Stimulated activated CD8-positive, alpha-beta memory T cell treated with anti-CD3 and anti-CD28 coated beads, Interleukin-15, amount 100 ng/mL, for 48 hours (primary cell): ENCODE measurements at regions not wholly inside any gene's neighbourhood (a gene's known extent, or its start where the extent isn't known, plus 50 kb on each side); places are given as distances from the start of the nearest gene placed in this dataset.
"Not testable (repeated sequence)": the region's sequence is repeated elsewhere in the genome, so short reads cannot be mapped to it uniquely, and the experiment has no call there.

Source experiments
- DNase-seq, 2 donors: peaks; one replicate each; pipeline ENCODE4 v3.0.0-alpha.2; 2020; ENCODE audit warnings: low read depth in 2 of 2

GRCh38 chr12:46983959-46984841 lies 95.2 kb upstream of the PCED1B start:
- DNase-seq = peak in 1 of 2 donors; percentile 2

- DNase-seq = no peak
These were observed 93.6 kb upstream of the PCED1B start for GRCh38 chr12:46985816-46986215.

GRCh38 chr12:46988122-46988521 lies 91.3 kb upstream of the PCED1B start:
- not testable (repeated sequence) for DNase-seq

- no peak for DNase-seq
These were observed 89.2 kb upstream of the PCED1B start for GRCh38 chr12:46990211-46990610.

- DNase-seq = not testable (repeated sequence)
These were observed 87.4 kb upstream of the PCED1B start for GRCh38 chr12:46992051-46992450.

- no peak for DNase-seq
These were observed 80.5 kb upstream of the PCED1B start for GRCh38 chr12:46998811-46999368.

GRCh38 chr12:47004634-47005033 lies 74.8 kb upstream of the PCED1B start:
- DNase-seq = no peak

- no peak for DNase-seq
These were observed 72.4 kb upstream of the PCED1B start for GRCh38 chr12:47007048-47007447.

GRCh38 chr12:47012552-47012951 lies 66.9 kb upstream of the PCED1B start:
- DNase-seq = no peak

- no peak for DNase-seq
These were observed 64.9 kb upstream of the PCED1B start for GRCh38 chr12:47014474-47014873.

GRCh38 chr12:47015381-47015780 lies 64.0 kb upstream of the PCED1B start:
- DNase-seq = no peak

- no peak for DNase-seq
These were observed 62.2 kb upstream of the PCED1B start for GRCh38 chr12:47017041-47017713.

- no peak for DNase-seq
These were observed 61.4 kb upstream of the PCED1B start for GRCh38 chr12:47017901-47018475.

- no peak for DNase-seq
These were observed 59.1 kb upstream of the PCED1B start for GRCh38 chr12:47020211-47020821.

- no peak for DNase-seq
These were observed 58.1 kb upstream of the PCED1B start for GRCh38 chr12:47021298-47021697.

- no peak for DNase-seq
These were observed 57.1 kb upstream of the PCED1B start for GRCh38 chr12:47022296-47022695.

GRCh38 chr12:47023311-47023710 lies 56.1 kb upstream of the PCED1B start:
- no peak for DNase-seq

GRCh38 chr12:47023953-47024352 lies 55.5 kb upstream of the PCED1B start:
- DNase-seq = no peak

- no peak for DNase-seq
These were observed 55.0 kb upstream of the PCED1B start for GRCh38 chr12:47024463-47024862.

GRCh38 chr12:47025349-47025748 lies 54.1 kb upstream of the PCED1B start:
- no peak for DNase-seq

- DNase-seq = no peak
These were observed 53.6 kb upstream of the PCED1B start for GRCh38 chr12:47025798-47026197.

- DNase-seq = no peak
These were observed 53.1 kb upstream of the PCED1B start for GRCh38 chr12:47026291-47026690.
